Right cardiac atrium (tissue), 5 donors: ENCODE measurements at regions not wholly inside any gene's neighbourhood (a gene's known extent, or its start where the extent isn't known, plus 50 kb on each side); places are given as distances from the start of the nearest gene placed in this dataset.
"Not testable (repeated sequence)": the region's sequence is repeated elsewhere in the genome, so short reads cannot be mapped to it uniquely, and the experiment has no call there.

Experiments used
- ATAC-seq, 2 donors: fragments of 200-7000 bp; cut with Tn5 transposase; one replicate each; pipeline versions ENCODE4 v1.8.0 to v1.9.1; 2020; ENCODE audit warnings: moderate library complexity in 2 of 2, mild to moderate bottlenecking in 1 of 2
- DNase-seq, 3 donors: peaks; one replicate each; pipeline ENCODE4 v3.0.0-alpha.2; 2020
- H3K27ac ChIP-seq: one replicate; pipeline ENCODE4 v1.5.1; 2013; ENCODE audit warnings: mild to moderate bottlenecking, low read length, control low read depth, moderate library complexity
- H3K27me3 ChIP-seq: one replicate; pipeline ENCODE4 v1.6.1; 2013; ENCODE audit not compliant: control insufficient read depth, insufficient read depth
- H3K4me1 ChIP-seq: one replicate; pipeline ENCODE4 v1.6.1; 2013; ENCODE audit warnings: low read length; ENCODE audit not compliant: control insufficient read depth, insufficient read depth
- H3K4me3 ChIP-seq: one replicate; pipeline ENCODE4 v1.5.1; 2013; ENCODE audit warnings: low read length, control low read depth
- H3K9me3 ChIP-seq: one replicate; pipeline ENCODE4 v1.6.1; 2013; ENCODE audit warnings: low read length; ENCODE audit not compliant: control insufficient read depth
- WGBS: extraction: QIAGEN DNeasy Blood & Tissue Kit; methylation state at CpG from one replicate; pipeline ENCODE4 v1.1.7; 2013; 5-methylcytosine and 5-hydroxymethylcytosine counted together
- intact Hi-C, 4 donors: fragments of 100-400 bp; cut with DNase I; formaldehyde crosslinking; loops; one replicate each; pipeline versions ENCODE4 v1.11.0 to v1.14.0; 2022 to 2023
- donor health status: healthy with polysubstance abuse.
- donor health status: DM: no; HTN: yes; CAD: no.
- donor health status: DM: no; HTN: no; CAD: no.
- donor health status: DM: no; HTN: yes; CAD: no; lungs with severe emphysema.
- donor health status: DM: yes; HTN: yes; CAD: no.

DNA sequence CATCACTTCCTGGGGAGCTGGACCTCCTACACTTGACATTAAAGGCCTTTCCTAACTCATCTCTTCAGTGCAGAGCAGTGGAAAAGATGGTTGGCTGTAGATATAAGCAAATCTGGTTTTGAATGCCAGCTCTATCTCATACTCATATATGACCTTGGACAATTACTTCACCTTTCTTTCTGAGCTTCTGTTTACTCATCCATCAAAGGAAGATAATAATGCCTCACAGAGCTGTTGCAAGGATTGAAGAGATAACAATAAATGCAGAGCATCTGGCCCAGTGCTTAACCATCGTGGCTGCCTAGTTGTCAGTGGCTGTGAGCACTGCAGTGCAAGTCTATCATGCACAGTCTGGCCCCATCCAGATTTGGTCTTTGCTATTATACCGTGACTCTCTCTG lies 148.1 kb upstream of the EOLA2 start:
- Histone ChIP-seq H3K9me3 (no peaks in the 10 kb centered on the region), H3K4me3 (no peak overlapping the region), H3K4me1 (no peaks in the 10 kb centered on the region), H3K27me3 (no peaks in the 10 kb centered on the region), H3K27ac (no peak overlapping the region)
- WGBS, result 78% methylated on average over 2 of the region's 2 CpGs
- intact Hi-C loops, result no loop called here
- ATAC-seq (no peak), DNase-seq (no peak)

DNA sequence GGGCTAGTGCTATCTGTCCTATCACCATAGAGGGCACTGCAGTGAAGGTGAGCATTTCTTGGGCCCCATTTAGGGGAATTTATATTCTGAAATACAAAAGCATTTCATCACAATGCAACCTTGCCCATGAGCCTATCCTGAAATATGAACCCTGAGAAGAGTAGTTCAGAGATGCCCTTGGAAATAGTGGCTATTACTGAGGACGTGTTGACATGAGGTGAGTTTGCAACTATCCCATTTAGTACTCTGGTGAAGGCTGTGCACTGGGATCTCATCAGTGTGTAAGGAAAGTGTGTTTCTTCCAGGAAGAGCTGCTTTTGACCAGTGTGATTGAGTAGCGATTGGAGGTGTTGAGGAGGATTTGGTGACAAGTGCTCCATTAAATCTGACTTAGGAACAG lies 149.3 kb upstream of the EOLA2 start:
- whole genome bisulfite sequencing, result 88% methylated on average over 2 of the region's 2 CpGs
- Histone ChIP-seq H3K4me1 (no peaks in the 10 kb centered on the region), H3K27me3 (no peaks in the 10 kb centered on the region), H3K4me3 (no peak overlapping the region), H3K27ac (no peak overlapping the region), H3K9me3 (no peaks in the 10 kb centered on the region)
- no peak for DNase-seq
- intact Hi-C loops, result no loop called here
- ATAC-seq, result no peak

DNA sequence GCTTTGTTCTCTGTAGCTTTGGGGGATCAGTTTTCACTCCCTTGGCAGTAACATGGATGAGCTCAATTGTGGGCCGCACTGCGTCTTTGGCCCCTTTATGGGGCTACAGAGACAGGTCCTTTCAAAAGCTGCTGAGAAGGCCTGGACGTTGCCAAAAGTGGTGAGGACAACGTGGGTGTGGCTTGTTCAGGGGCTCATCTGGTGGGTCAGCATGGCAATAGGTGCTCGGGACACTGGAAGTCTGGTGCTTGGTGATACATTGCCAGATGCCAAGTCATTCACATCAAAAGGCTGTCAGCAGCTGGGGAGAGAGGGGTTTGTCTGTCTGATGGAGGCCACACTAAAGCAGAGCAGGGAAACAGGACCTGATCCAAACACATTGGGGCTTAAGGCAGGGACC lies 149.8 kb upstream of the EOLA2 start:
- no peaks in the 10 kb centered on the region for H3K27me3 ChIP-seq
- H3K9me3 ChIP-seq, result no peaks in the 10 kb centered on the region
- no peak for ATAC-seq
- DNase-seq, result no peak
- H3K27ac ChIP-seq, result no peak overlapping the region
- H3K4me1 ChIP-seq, result no peaks in the 10 kb centered on the region
- 90% methylated on average over 5 of the region's 5 CpGs for WGBS
- intact Hi-C loops, result no loop called here
- no peak overlapping the region for H3K4me3 ChIP-seq

DNA sequence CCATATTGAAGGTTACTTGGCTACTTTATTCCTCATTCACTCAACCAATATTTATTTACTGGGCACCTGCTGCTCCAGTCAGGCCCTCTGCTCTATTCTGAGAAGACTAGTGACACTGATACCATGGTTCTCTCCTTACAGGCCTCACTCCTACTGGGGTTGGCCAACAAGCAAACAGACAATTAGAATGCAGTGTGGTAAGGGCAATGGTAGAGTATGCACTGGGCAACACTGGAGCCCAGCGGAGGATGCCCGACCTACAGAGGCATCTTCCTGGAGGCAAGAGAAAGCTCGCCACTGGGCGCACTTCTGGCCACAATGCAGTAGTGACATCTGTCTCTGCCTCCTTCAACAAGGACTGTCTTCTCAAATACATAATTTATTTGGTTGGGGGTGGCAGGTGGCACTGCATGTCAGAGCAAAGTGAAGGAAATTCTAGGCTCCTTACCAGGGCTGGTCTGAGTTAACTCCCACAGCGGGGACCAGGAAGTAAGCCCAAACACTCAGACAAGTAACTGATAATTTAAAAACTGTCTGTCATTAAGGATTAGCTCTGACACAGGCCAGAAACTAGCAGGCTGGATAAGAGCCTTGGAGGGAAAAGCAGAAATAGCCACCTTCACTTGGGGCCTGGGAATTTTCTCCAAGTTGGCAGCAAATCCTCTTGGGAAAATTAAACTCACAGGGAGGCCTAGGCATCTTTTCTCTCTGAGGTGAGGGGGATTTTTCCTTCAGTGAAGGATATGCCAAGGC lies 150.7 kb upstream of the EOLA2 start:
- Histone ChIP-seq H3K4me3 (no peak overlapping the region), H3K27me3 (no peaks in the 10 kb centered on the region), H3K27ac (no peak overlapping the region), H3K9me3 (no peaks in the 10 kb centered on the region), H3K4me1 (no peaks in the 10 kb centered on the region)
- DNase-seq (no peak), ATAC-seq (no peak)
- 96% methylated on average over 5 of the region's 5 CpGs for WGBS
- intact Hi-C loops, result no loop called here

DNA sequence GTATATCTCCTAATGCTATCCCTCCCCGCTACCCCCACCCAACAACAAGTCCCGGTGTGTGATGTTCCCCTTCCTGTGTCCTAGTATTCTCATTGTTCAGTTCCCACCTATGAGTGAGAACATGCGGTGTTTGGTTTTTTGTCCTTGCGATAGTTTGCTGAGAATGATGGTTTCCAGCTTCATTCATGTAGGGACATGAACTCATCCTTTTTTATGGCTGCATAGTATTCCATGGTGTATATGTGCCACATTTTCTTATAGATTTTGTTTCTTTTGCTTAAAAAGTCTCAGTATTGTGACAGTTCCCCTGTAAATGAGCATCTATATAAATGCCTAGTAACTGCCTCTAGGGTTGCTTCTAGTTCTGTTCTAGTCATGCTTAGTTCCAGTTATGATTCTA lies 153.0 kb upstream of the EOLA2 start:
- 98% methylated on average over 4 of the region's 4 CpGs for WGBS
- DNase-seq, H3K27me3 ChIP-seq, intact Hi-C loops, H3K4me1 ChIP-seq, H3K9me3 ChIP-seq, H3K4me3 ChIP-seq, H3K27ac ChIP-seq, ATAC-seq: not testable (repeated sequence)

DNA sequence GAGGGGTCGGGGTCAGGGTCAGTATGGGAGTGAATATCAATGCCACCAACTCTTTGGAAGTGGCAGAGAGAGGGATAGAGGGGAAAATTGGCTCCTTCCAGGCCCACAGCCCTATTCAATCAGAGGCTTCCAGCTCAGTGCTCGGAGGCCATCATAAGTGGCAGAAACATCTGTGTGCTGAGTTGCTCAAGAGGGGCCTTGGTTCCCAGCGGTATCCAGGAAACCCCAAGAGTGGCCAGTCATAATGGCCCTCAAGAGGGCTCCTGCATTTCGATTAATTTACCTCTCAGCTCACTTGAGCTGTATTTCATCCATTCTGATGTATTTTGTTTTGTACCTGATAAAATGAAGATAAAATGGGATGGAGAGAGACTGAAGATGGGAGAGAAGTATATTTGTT lies 154.3 kb upstream of the EOLA2 start:
- no peak for DNase-seq
- Histone ChIP-seq H3K4me3 (no peak overlapping the region), H3K27ac (no peak overlapping the region), H3K9me3 (no peaks in the 10 kb centered on the region), H3K27me3 (no peaks in the 10 kb centered on the region), H3K4me1 (peaks cover 2% of the 10 kb centered on the region)
- intact Hi-C loops, result no loop called here
- 94% methylated on average over 4 of the region's 4 CpGs for WGBS
- ATAC-seq, result no peak

DNA sequence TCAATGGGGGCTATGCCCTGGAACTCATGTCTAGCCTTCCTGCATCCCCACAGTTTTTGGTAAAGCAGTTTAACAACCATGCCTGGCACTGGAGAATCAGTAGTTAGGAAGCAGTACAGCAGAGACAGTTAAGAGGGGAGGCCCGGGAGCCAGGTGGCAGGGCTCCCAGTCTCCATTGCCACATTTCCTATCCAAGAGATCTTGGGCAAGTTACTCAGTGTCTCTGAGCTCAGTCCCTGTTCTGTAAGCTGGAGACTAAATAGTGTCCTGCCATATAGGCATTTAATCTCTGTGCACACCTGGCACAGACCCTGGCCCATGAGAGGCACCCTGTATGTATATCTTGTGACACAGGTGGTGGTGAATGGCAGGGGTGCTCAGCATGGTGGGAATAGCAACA lies 156.1 kb upstream of the EOLA2 start:
- H3K4me3 ChIP-seq, result no peak overlapping the region
- H3K27ac ChIP-seq, result no peak overlapping the region
- intact Hi-C loops, result no loop called here
- DNase-seq (peak in 1 of 3 donors; percentile 39), ATAC-seq (no peak)
- no peaks in the 10 kb centered on the region for H3K9me3 ChIP-seq
- WGBS, result 47% methylated on average over 1 of the region's 1 CpG
- H3K27me3 ChIP-seq, result no peaks in the 10 kb centered on the region
- peaks cover 2% of the 10 kb centered on the region for H3K4me1 ChIP-seq

DNA sequence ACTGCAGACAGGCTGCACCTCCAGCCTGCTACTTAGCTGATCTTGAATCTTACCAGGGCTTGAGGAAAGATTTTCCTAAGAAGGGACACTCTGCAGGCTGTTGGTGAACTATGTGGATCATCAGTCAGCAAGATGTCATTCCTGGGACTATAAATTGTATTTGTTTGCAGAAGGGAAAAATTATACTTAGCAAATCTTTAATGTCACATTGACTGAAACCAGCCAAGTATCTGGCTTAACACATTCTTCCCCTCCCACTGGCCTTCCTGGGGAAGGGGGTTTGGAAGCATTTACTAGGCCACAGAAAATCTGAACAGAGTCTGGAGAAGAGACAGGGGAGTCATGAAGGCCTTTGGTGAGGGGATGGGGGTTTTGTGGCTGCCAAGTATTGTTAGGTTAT lies 156.7 kb upstream of the EOLA2 start:
- no peak for DNase-seq
- H3K4me3 ChIP-seq, result no peak overlapping the region
- ATAC-seq, result no peak
- H3K9me3 ChIP-seq, result no peaks in the 10 kb centered on the region
- no peak overlapping the region for H3K27ac ChIP-seq
- H3K4me1 ChIP-seq, result peaks cover 2% of the 10 kb centered on the region
- no peaks in the 10 kb centered on the region for H3K27me3 ChIP-seq
- intact Hi-C loops, result no loop called here

DNA sequence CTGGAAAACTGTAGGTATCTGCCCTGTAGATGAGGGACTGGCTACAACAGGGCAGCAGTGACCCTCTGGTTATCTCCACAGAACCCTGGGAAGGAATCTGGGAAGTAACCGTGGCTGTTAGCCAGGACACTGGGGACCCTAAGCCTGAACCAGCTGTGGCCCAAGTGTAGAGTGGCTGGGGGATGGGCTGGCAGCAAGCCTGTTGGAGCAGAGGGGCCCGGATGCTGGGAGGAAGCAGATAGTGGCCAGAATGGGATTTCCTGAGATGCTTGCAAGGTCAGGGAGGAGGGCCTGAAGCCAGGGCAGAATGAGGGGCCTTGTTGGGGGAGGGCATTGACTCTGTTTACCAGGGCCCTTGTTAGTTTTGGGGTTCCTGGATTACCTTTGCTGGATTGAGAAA lies 161.0 kb upstream of the EOLA2 start:
- Histone ChIP-seq H3K9me3 (no peaks in the 10 kb centered on the region), H3K4me1 (peaks cover 2% of the 10 kb centered on the region), H3K27ac (no peak overlapping the region), H3K4me3 (no peak overlapping the region), H3K27me3 (no peaks in the 10 kb centered on the region)
- DNase-seq (peak in 1 of 3 donors; percentile 44), ATAC-seq (peak in 1 of 2 donors; percentile 29)
- WGBS, result 28% methylated on average over 2 of the region's 2 CpGs
- intact Hi-C loops, result no loop called here

DNA sequence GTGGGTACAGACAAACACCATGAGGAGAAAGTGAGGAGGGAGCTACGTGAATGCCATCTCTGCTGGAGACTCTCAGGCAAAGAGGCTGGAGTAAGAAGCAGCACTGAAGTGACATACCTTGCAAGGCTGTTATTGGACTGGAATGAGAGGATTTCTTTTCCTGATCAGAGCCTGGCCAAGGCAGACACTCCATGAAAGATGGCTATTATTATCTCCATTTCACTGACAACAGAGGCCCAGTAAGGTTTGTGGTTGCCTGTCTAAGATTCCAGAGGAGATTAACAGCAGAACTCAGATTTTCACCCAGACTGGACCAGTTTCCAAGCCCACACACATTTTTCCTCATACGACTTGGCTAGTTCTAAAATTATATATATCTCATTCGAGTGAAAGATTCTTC lies 162.0 kb upstream of the EOLA2 start:
- no peak for DNase-seq
- Histone ChIP-seq H3K27me3 (no peaks in the 10 kb centered on the region), H3K27ac (no peak overlapping the region), H3K4me1 (peaks cover 2% of the 10 kb centered on the region), H3K9me3 (no peaks in the 10 kb centered on the region), H3K4me3 (no peak overlapping the region)
- intact Hi-C loops, result no loop called here
- WGBS, result 72% methylated on average over 3 of the region's 3 CpGs
- no peak for ATAC-seq

DNA sequence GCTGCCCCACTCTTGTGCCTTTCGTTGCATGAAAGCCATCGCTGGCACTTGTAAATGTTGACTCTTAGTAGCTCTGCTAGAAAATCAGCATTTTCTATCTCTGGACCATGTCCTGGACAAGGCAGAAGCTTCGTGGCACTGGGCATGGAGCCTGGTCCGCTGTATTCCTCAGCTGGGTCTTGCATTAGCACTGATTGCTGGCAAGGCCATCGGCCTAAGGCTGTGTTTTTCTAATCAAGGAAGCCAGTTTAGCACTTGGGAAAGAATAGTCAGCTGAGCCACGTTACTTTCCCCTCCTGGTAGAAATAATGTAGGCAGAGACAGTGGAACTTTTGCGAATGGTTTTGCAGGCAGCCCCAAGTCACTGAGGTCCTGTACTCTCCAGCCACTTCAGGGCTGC lies 180.2 kb upstream of the EOLA2 start:
- H3K4me1 ChIP-seq, result no peaks in the 10 kb centered on the region
- ATAC-seq (no peak), DNase-seq (peak in 1 of 3 donors; percentile 42)
- H3K27me3 ChIP-seq, result no peaks in the 10 kb centered on the region
- H3K4me3 ChIP-seq, result no peak overlapping the region
- H3K27ac ChIP-seq, result no peak overlapping the region
- WGBS, result 56% methylated on average over 7 of the region's 7 CpGs
- intact Hi-C loops, result no loop called here
- no peaks in the 10 kb centered on the region for H3K9me3 ChIP-seq

DNA sequence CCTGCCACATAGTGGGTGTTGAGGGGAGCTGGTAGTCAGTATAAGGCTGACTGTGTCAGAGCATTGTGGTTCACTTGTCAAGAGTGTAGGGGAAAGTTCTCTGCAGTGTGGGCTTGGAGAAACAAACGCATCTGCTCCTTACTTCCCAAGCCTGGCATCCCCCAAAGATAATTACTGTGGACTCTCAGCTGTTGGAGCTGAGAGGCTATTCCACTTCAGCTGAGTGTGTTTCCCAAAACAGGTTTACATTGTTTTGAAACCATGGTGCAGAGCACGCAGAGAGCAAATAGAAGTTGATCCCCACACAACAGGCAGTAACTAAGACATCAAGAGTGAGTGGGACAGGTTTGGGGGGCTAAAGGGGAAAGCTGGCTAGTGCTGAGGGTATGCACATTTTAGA lies 181.0 kb upstream of the EOLA2 start:
- no peak overlapping the region for H3K4me3 ChIP-seq
- DNase-seq, result no peak
- 79% methylated on average over 2 of the region's 2 CpGs for WGBS
- no peaks in the 10 kb centered on the region for H3K4me1 ChIP-seq
- no peak overlapping the region for H3K27ac ChIP-seq
- no peaks in the 10 kb centered on the region for H3K27me3 ChIP-seq
- intact Hi-C loops, result no loop called here
- ATAC-seq, result peak in 1 of 2 donors; percentile 46
- H3K9me3 ChIP-seq, result no peaks in the 10 kb centered on the region
